ENCODE measurements at regions not wholly inside any gene's neighbourhood (a gene's known extent, or its start where the extent isn't known, plus 50 kb on each side); places are given as distances from the start of the nearest gene placed in this dataset.

GRCh38 chr2:102086150-102086872, 56.2 kb upstream of the IL1R1 start:
- Histone ChIP-seq H3K27ac (no peak overlapping the region), H3K4me3 (no peak overlapping the region), H3K9me3 (no peaks in the 10 kb centered on the region), H3K36me3 (no peaks in the 10 kb centered on the region), H3K27me3 (no peaks in the 10 kb centered on the region), H3K4me1 (ENCODE audit: insufficient read depth) (peaks cover 2% of the 10 kb centered on the region)
- WGBS, 3 donors, result 67 to 71% (median 69%) methylated on average over 6 of the region's 6 CpGs
- TF ChIP-seq CTCF (IDR thresholded peaks at IDR 0.05) (no peak), EP300 (IDR thresholded peaks at IDR 0.05) (no peak), POLR2A (IDR thresholded peaks at IDR 0.05) (no peak)
- intact Hi-C loops (cut with DNase I), result no loop called here
- DNase-seq, result no peak

- DNase-seq, result no peak
- intact Hi-C loops (cut with DNase I), result no loop called here
- Histone ChIP-seq H3K4me3 (no peak overlapping the region), H3K4me1 (ENCODE audit: insufficient read depth) (no peaks in the 10 kb centered on the region), H3K27ac (no peak overlapping the region), H3K36me3 (no peaks in the 10 kb centered on the region), H3K9me3 (no peaks in the 10 kb centered on the region), H3K27me3 (no peaks in the 10 kb centered on the region)
- TF ChIP-seq EP300 (IDR thresholded peaks at IDR 0.05) (no peak), CTCF (IDR thresholded peaks at IDR 0.05) (no peak), POLR2A (IDR thresholded peaks at IDR 0.05) (no peak)
These were observed 51.4 kb upstream of the IL1R1 start for GRCh38 chr2:102091121-102091520.

GRCh38 chr2:102091908-102092307, 50.6 kb upstream of the IL1R1 start:
- WGBS, 3 donors, result 97 to 100% (median 100%) methylated on average over 1 of the region's 1 CpG
- no peaks in the 10 kb centered on the region for H3K36me3 ChIP-seq
- no peak for DNase-seq
- TF ChIP-seq EP300 (IDR thresholded peaks at IDR 0.05) (no peak), CTCF (IDR thresholded peaks at IDR 0.05) (no peak), POLR2A (IDR thresholded peaks at IDR 0.05) (no peak)
- no peak overlapping the region for H3K4me3 ChIP-seq
- H3K27me3 ChIP-seq, result no peaks in the 10 kb centered on the region
- no peak overlapping the region for H3K27ac ChIP-seq
- H3K9me3 ChIP-seq, result no peaks in the 10 kb centered on the region
- H3K4me1 ChIP-seq (ENCODE audit: insufficient read depth), result no peaks in the 10 kb centered on the region
- intact Hi-C loops (cut with DNase I), result no loop called here

GRCh38 chr2:102092535-102092934, 50.0 kb upstream of the IL1R1 start:
- H3K27ac ChIP-seq, result no peak overlapping the region
- intact Hi-C loops (cut with DNase I), result no loop called here
- TF ChIP-seq EP300 (IDR thresholded peaks at IDR 0.05) (no peak), POLR2A (IDR thresholded peaks at IDR 0.05) (no peak), CTCF (IDR thresholded peaks at IDR 0.05) (no peak)
- H3K4me1 ChIP-seq (ENCODE audit: insufficient read depth), result no peaks in the 10 kb centered on the region
- no peaks in the 10 kb centered on the region for H3K27me3 ChIP-seq
- H3K4me3 ChIP-seq, result no peak overlapping the region
- WGBS, 3 donors, result 21 to 26% (median 22%) methylated on average over 7 of the region's 7 CpGs
- no peaks in the 10 kb centered on the region for H3K9me3 ChIP-seq
- no peaks in the 10 kb centered on the region for H3K36me3 ChIP-seq
- DNase-seq, result peak in 2 of 5 donors; percentile 41 to 42

All from ovary (tissue), 7 donors.